ENCODE measurements at regions not wholly inside any gene's neighbourhood (a gene's known extent, or its start where the extent isn't known, plus 50 kb on each side); places are given as distances from the start of the nearest gene placed in this dataset.
A peak's percentile ranks its signal among the peaks of the same experiment; 100 is the strongest.

DNA sequence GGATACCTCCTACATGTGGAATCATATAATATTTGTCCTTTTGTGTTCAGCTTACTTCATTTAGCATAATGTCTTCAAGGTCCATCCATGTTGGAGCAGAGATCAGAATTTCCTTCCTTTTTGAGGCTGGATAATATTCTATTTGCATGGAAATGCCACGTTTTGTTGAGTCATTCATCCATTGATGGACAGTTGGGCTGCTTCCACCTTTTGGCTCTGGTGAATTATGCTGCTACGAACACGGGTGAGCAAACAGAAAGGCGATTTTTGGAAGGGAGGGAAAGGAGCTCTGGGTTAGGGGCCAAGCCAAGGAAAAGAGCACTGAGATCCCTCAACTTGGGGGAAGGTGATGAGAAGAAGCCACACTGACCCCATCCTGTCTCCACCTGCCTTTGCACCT lies 260.5 kb downstream of the TNS1 start:
- Mint-ChIP-seq H3K27me3 (ENCODE audit: low read depth, poor library complexity) (peaks cover 6% of the 10 kb centered on the region), H3K36me3 (ENCODE audit: low read depth) (peaks cover 5% of the 10 kb centered on the region), H3K9me3 (no peaks in the 10 kb centered on the region), H3K27ac (no peak overlapping the region), H3K4me1 (peaks cover 17% of the 10 kb centered on the region), H3K4me3 (no peak overlapping the region)
- TF ChIP-seq, protein P1, sequence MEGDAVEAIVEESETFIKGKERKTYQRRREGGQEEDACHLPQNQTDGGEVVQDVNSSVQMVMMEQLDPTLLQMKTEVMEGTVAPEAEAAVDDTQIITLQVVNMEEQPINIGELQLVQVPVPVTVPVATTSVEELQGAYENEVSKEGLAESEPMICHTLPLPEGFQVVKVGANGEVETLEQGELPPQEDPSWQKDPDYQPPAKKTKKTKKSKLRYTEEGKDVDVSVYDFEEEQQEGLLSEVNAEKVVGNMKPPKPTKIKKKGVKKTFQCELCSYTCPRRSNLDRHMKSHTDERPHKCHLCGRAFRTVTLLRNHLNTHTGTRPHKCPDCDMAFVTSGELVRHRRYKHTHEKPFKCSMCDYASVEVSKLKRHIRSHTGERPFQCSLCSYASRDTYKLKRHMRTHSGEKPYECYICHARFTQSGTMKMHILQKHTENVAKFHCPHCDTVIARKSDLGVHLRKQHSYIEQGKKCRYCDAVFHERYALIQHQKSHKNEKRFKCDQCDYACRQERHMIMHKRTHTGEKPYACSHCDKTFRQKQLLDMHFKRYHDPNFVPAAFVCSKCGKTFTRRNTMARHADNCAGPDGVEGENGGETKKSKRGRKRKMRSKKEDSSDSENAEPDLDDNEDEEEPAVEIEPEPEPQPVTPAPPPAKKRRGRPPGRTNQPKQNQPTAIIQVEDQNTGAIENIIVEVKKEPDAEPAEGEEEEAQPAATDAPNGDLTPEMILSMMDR (IDR thresholded peaks at IDR 0.05): no peak
- no peak for DNase-seq

DNA sequence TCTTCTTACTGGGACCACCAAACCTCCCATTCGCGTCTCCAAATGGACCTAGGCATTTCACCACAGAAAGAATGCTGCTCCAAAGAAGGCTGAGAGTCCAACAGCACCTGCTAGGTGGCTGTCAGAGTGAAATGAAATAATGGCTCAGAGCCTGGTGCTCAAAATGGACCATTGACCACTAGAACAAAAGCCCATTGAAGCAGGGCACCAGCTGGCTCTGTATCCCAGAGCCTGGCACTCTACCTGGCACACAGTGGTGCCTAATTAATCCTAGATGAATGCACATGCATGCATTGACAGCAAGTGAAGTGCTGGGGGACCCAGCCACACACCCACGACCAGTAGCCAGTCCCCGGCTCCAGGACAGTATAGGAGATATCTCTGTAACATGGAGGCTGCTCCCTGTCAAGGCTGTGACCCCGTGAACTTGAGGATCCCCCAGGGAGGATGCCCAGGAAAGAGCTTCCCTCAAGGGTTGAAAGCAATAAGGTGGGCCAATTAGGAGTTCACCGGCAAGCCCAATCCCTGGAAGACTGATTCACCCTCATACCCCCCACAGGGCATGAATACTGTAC lies 261.3 kb downstream of the TNS1 start:
- Mint-ChIP-seq H3K4me3 (no peak overlapping the region), H3K9me3 (no peaks in the 10 kb centered on the region), H3K27me3 (ENCODE audit: low read depth, poor library complexity) (peaks cover 6% of the 10 kb centered on the region), H3K4me1 (peaks cover 23% of the 10 kb centered on the region), H3K27ac (no peak overlapping the region), H3K36me3 (ENCODE audit: low read depth) (peaks cover 3% of the 10 kb centered on the region)
- no peak for DNase-seq
- TF ChIP-seq, protein P1 (IDR thresholded peaks at IDR 0.05): no peak

DNA sequence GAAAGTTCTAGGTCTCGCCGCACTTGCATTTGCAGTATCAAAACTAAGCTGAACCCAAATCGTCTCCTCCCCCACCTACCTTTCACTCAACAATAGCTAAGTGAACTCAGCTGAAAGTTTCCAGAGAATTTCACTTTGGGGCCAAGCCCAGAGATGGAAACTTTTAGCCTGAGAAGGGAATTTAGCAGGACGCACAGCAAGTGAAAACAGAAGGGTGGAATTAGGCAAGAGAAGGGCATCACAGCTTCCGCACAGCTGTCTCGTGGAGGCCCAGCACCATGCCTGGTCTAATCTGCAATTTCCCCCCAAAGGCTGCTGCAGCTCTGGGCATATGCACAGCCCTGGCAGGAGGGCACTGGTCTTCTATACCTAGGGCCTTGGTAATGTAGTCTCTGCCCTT lies 262.0 kb downstream of the TNS1 start:
- Mint-ChIP-seq H3K27ac (no peak overlapping the region), H3K36me3 (ENCODE audit: low read depth) (no peaks in the 10 kb centered on the region), H3K9me3 (no peaks in the 10 kb centered on the region), H3K4me1 (peaks cover 30% of the 10 kb centered on the region), H3K27me3 (ENCODE audit: low read depth, poor library complexity) (peaks cover 6% of the 10 kb centered on the region), H3K4me3 (no peak overlapping the region)
- DNase-seq: no peak
- TF ChIP-seq, protein P1 (IDR thresholded peaks at IDR 0.05): no peak

DNA sequence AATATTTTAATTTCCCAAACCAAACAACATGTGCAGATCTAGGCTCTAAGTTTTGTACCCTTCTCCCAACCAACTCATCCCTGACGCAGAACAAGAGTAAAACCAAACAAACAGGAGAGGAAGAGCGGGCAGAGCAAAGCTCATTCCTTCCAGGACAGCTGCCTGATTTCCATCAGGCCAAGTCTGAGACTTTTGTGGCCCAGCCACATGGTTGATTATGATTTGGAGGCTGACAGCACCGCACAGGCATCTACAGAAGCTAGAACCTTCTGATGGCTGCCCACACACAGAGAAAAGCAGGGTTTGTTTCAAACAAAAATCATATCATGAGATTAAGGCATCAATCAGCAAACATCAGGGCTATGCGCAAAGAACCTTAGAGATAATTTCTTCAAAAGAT lies 262.6 kb downstream of the TNS1 start:
- TF ChIP-seq, protein P1 (IDR thresholded peaks at IDR 0.05): no peak
- DNase-seq: no peak
- Mint-ChIP-seq H3K27ac (no peak overlapping the region), H3K36me3 (ENCODE audit: low read depth) (peaks cover 5% of the 10 kb centered on the region), H3K9me3 (no peaks in the 10 kb centered on the region), H3K27me3 (ENCODE audit: low read depth, poor library complexity) (peaks cover 3% of the 10 kb centered on the region), H3K4me1 (peaks cover 36% of the 10 kb centered on the region), H3K4me3 (no peak overlapping the region)

DNA sequence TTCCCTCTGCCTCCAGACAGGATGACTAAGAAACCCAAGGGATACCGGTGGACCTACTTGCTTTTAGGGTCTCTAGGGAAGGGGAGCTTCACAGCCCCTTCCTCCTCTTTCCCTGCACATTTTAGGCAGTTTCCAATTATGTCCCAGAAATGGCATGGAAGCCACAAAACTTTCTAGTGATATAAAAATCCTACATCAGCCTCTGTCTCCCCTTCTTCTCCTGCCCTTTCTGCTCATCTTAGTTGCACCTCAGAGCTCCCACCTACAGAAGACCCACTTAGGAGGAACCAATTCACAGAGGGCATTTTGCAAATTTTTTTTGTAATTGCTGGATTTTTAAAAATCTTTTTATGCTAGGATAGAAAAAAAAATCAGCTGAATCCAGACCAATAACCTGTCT lies 263.1 kb downstream of the TNS1 start:
- Mint-ChIP-seq H3K9me3 (no peaks in the 10 kb centered on the region), H3K27me3 (ENCODE audit: low read depth, poor library complexity) (peaks cover 3% of the 10 kb centered on the region), H3K27ac (no peak overlapping the region), H3K36me3 (ENCODE audit: low read depth) (peaks cover 5% of the 10 kb centered on the region), H3K4me3 (no peak overlapping the region), H3K4me1 (peaks cover 37% of the 10 kb centered on the region)
- TF ChIP-seq, protein P1 (IDR thresholded peaks at IDR 0.05): no peak
- DNase-seq: no peak

DNA sequence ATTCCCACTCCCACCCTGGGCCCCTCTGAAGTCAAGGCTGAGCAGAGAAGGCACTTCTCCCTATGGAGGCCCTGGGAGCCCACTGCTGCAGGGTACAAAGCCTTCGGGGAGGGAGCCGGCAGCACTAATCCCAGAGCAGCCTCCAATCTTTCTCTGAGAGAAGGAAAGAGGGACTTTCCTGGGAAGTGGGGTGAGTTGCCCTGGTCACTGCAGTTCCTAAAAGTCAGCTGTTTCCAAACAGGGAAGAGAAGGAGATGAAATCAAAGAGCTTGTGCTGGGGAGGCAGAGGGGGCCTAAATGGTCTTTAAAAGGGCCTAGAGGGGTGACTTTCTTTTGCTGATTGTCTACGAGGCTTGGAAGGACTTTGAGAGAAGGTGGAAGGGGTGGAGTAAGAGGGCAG lies 264.7 kb downstream of the TNS1 start:
- H3K9me3 Mint-ChIP-seq: no peaks in the 10 kb centered on the region
- peaks cover 6% of the 10 kb centered on the region for H3K27me3 Mint-ChIP-seq (ENCODE audit: low read depth, poor library complexity)
- H3K4me3 Mint-ChIP-seq: no peak overlapping the region
- DNase-seq: no peak
- H3K4me1 Mint-ChIP-seq: peaks cover 37% of the 10 kb centered on the region
- H3K36me3 Mint-ChIP-seq (ENCODE audit: low read depth): peaks cover 16% of the 10 kb centered on the region
- TF ChIP-seq, protein P1 (IDR thresholded peaks at IDR 0.05): no peak
- peak overlapping the region; percentile 3 for H3K27ac Mint-ChIP-seq

Data from nephron progenitor cell (in vitro differentiated cells).